ENCODE measurements at regions not wholly inside any gene's neighbourhood (a gene's known extent, or its start where the extent isn't known, plus 50 kb on each side); places are given as distances from the start of the nearest gene placed in this dataset.

- DNase-seq (ENCODE audit: low read depth, low spot score): no peak
- H3K27ac ChIP-seq (ENCODE audit: low read length): no peak overlapping the region
- H3K27me3 ChIP-seq (ENCODE audit: control insufficient read depth, insufficient read depth, low read length): no peaks in the 10 kb centered on the region
- H3K36me3 ChIP-seq (ENCODE audit: control insufficient read depth, insufficient read depth, low read length): no peaks in the 10 kb centered on the region
- no peaks in the 10 kb centered on the region for H3K9me3 ChIP-seq (ENCODE audit: control insufficient read depth, insufficient read depth, low read length)
- H3K4me1 ChIP-seq (ENCODE audit: control insufficient read depth, insufficient read depth, low read length): no peaks in the 10 kb centered on the region
- no peak overlapping the region for H3K4me3 ChIP-seq (ENCODE audit: low read length)
- no CpG with 5 or more reads among the region's 3 CpGs for WGBS (ENCODE audit: insufficient coverage, insufficient read length)
These were observed 1674.9 kb downstream of the HACE1 start for GRCh38 chr6:103184776-103185175.

GRCh38 chr6:103183831-103184411, 1675.8 kb downstream of the HACE1 start:
- Histone ChIP-seq H3K9me3 (ENCODE audit: control insufficient read depth, insufficient read depth, low read length) (no peaks in the 10 kb centered on the region), H3K4me1 (ENCODE audit: control insufficient read depth, insufficient read depth, low read length) (no peaks in the 10 kb centered on the region), H3K36me3 (ENCODE audit: control insufficient read depth, insufficient read depth, low read length) (no peaks in the 10 kb centered on the region), H3K27me3 (ENCODE audit: control insufficient read depth, insufficient read depth, low read length) (no peaks in the 10 kb centered on the region), H3K27ac (ENCODE audit: low read length) (no peak overlapping the region), H3K4me3 (ENCODE audit: low read length) (no peak overlapping the region)
- no CpG with 5 or more reads among the region's 3 CpGs for WGBS (ENCODE audit: insufficient coverage, insufficient read length)
- DNase-seq (ENCODE audit: low read depth, low spot score): no peak

- no peaks in the 10 kb centered on the region for H3K9me3 ChIP-seq (ENCODE audit: control insufficient read depth, insufficient read depth, low read length)
- DNase-seq (ENCODE audit: low read depth, low spot score): no peak
- H3K36me3 ChIP-seq (ENCODE audit: control insufficient read depth, insufficient read depth, low read length): no peaks in the 10 kb centered on the region
- no peak overlapping the region for H3K4me3 ChIP-seq (ENCODE audit: low read length)
- H3K27ac ChIP-seq (ENCODE audit: low read length): no peak overlapping the region
- H3K27me3 ChIP-seq (ENCODE audit: control insufficient read depth, insufficient read depth, low read length): no peaks in the 10 kb centered on the region
- H3K4me1 ChIP-seq (ENCODE audit: control insufficient read depth, insufficient read depth, low read length): no peaks in the 10 kb centered on the region
- no CpG with 5 or more reads among the region's 1 CpG for WGBS (ENCODE audit: insufficient coverage, insufficient read length)
These were observed 1681.5 kb downstream of the HACE1 start for GRCh38 chr6:103178193-103178592.

GRCh38 chr6:103177791-103178190, 1681.9 kb downstream of the HACE1 start:
- H3K4me3 ChIP-seq (ENCODE audit: low read length): no peak overlapping the region
- no peak for DNase-seq (ENCODE audit: low read depth, low spot score)
- WGBS (ENCODE audit: insufficient coverage, insufficient read length): no CpG with 5 or more reads among the region's 1 CpG
- no peaks in the 10 kb centered on the region for H3K27me3 ChIP-seq (ENCODE audit: control insufficient read depth, insufficient read depth, low read length)
- no peaks in the 10 kb centered on the region for H3K36me3 ChIP-seq (ENCODE audit: control insufficient read depth, insufficient read depth, low read length)
- H3K27ac ChIP-seq (ENCODE audit: low read length): no peak overlapping the region
- no peaks in the 10 kb centered on the region for H3K4me1 ChIP-seq (ENCODE audit: control insufficient read depth, insufficient read depth, low read length)
- H3K9me3 ChIP-seq (ENCODE audit: control insufficient read depth, insufficient read depth, low read length): no peaks in the 10 kb centered on the region

GRCh38 chr6:103175056-103175455, 1684.7 kb downstream of the HACE1 start:
- no peaks in the 10 kb centered on the region for H3K4me1 ChIP-seq (ENCODE audit: control insufficient read depth, insufficient read depth, low read length)
- no peaks in the 10 kb centered on the region for H3K27me3 ChIP-seq (ENCODE audit: control insufficient read depth, insufficient read depth, low read length)
- no peak for DNase-seq (ENCODE audit: low read depth, low spot score)
- no CpG with 5 or more reads among the region's 1 CpG for WGBS (ENCODE audit: insufficient coverage, insufficient read length)
- H3K4me3 ChIP-seq (ENCODE audit: low read length): no peak overlapping the region
- H3K36me3 ChIP-seq (ENCODE audit: control insufficient read depth, insufficient read depth, low read length): no peaks in the 10 kb centered on the region
- no peaks in the 10 kb centered on the region for H3K9me3 ChIP-seq (ENCODE audit: control insufficient read depth, insufficient read depth, low read length)
- H3K27ac ChIP-seq (ENCODE audit: low read length): no peak overlapping the region

- no peak for DNase-seq (ENCODE audit: low read depth, low spot score)
- Histone ChIP-seq H3K27ac (ENCODE audit: low read length) (no peak overlapping the region), H3K36me3 (ENCODE audit: control insufficient read depth, insufficient read depth, low read length) (no peaks in the 10 kb centered on the region), H3K4me1 (ENCODE audit: control insufficient read depth, insufficient read depth, low read length) (no peaks in the 10 kb centered on the region), H3K27me3 (ENCODE audit: control insufficient read depth, insufficient read depth, low read length) (no peaks in the 10 kb centered on the region), H3K4me3 (ENCODE audit: low read length) (no peak overlapping the region), H3K9me3 (ENCODE audit: control insufficient read depth, insufficient read depth, low read length) (no peaks in the 10 kb centered on the region)
- WGBS (ENCODE audit: insufficient coverage, insufficient read length): no CpG with 5 or more reads among the region's 4 CpGs
These were observed 1692.2 kb downstream of the HACE1 start for GRCh38 chr6:103167345-103168071.

- H3K9me3 ChIP-seq (ENCODE audit: control insufficient read depth, insufficient read depth, low read length): no peaks in the 10 kb centered on the region
- H3K27ac ChIP-seq (ENCODE audit: low read length): no peak overlapping the region
- no peaks in the 10 kb centered on the region for H3K4me1 ChIP-seq (ENCODE audit: control insufficient read depth, insufficient read depth, low read length)
- H3K27me3 ChIP-seq (ENCODE audit: control insufficient read depth, insufficient read depth, low read length): no peaks in the 10 kb centered on the region
- no peak for DNase-seq (ENCODE audit: low read depth, low spot score)
- H3K4me3 ChIP-seq (ENCODE audit: low read length): no peak overlapping the region
- WGBS (ENCODE audit: insufficient coverage, insufficient read length): no CpG with 5 or more reads among the region's 4 CpGs
- H3K36me3 ChIP-seq (ENCODE audit: control insufficient read depth, insufficient read depth, low read length): no peaks in the 10 kb centered on the region
These were observed 1704.7 kb downstream of the HACE1 start for GRCh38 chr6:103154779-103155572.

- Histone ChIP-seq H3K36me3 (ENCODE audit: control insufficient read depth, insufficient read depth, low read length) (no peaks in the 10 kb centered on the region), H3K27me3 (ENCODE audit: control insufficient read depth, insufficient read depth, low read length) (no peaks in the 10 kb centered on the region), H3K4me3 (ENCODE audit: low read length) (no peak overlapping the region), H3K27ac (ENCODE audit: low read length) (no peak overlapping the region), H3K9me3 (ENCODE audit: control insufficient read depth, insufficient read depth, low read length) (no peaks in the 10 kb centered on the region), H3K4me1 (ENCODE audit: control insufficient read depth, insufficient read depth, low read length) (no peaks in the 10 kb centered on the region)
- WGBS (ENCODE audit: insufficient coverage, insufficient read length): no CpG with 5 or more reads among the region's 3 CpGs
- no peak for DNase-seq (ENCODE audit: low read depth, low spot score)
These were observed 1706.7 kb downstream of the HACE1 start for GRCh38 chr6:103153016-103153415.

GRCh38 chr6:103142902-103143301, 1716.8 kb downstream of the HACE1 start:
- DNase-seq (ENCODE audit: low read depth, low spot score): no peak
- Histone ChIP-seq H3K27me3 (ENCODE audit: control insufficient read depth, insufficient read depth, low read length) (no peaks in the 10 kb centered on the region), H3K4me3 (ENCODE audit: low read length) (no peak overlapping the region), H3K27ac (ENCODE audit: low read length) (no peak overlapping the region), H3K9me3 (ENCODE audit: control insufficient read depth, insufficient read depth, low read length) (no peaks in the 10 kb centered on the region), H3K36me3 (ENCODE audit: control insufficient read depth, insufficient read depth, low read length) (no peaks in the 10 kb centered on the region), H3K4me1 (ENCODE audit: control insufficient read depth, insufficient read depth, low read length) (no peaks in the 10 kb centered on the region)
- WGBS (ENCODE audit: insufficient coverage, insufficient read length): no CpG with 5 or more reads among the region's 2 CpGs

GRCh38 chr6:103140308-103141027, 1719.3 kb downstream of the HACE1 start:
- H3K27me3 ChIP-seq (ENCODE audit: control insufficient read depth, insufficient read depth, low read length): no peaks in the 10 kb centered on the region
- WGBS (ENCODE audit: insufficient coverage, insufficient read length): no CpG with 5 or more reads among the region's 6 CpGs
- H3K36me3 ChIP-seq (ENCODE audit: control insufficient read depth, insufficient read depth, low read length): no peaks in the 10 kb centered on the region
- no peak overlapping the region for H3K27ac ChIP-seq (ENCODE audit: low read length)
- no peaks in the 10 kb centered on the region for H3K9me3 ChIP-seq (ENCODE audit: control insufficient read depth, insufficient read depth, low read length)
- no peak overlapping the region for H3K4me3 ChIP-seq (ENCODE audit: low read length)
- DNase-seq (ENCODE audit: low read depth, low spot score): no peak
- H3K4me1 ChIP-seq (ENCODE audit: control insufficient read depth, insufficient read depth, low read length): no peaks in the 10 kb centered on the region

Data from iPS DF 6.9 (cell line).